ENCODE measurements at regions not wholly inside any gene's neighbourhood (a gene's known extent, or its start where the extent isn't known, plus 50 kb on each side); places are given as distances from the start of the nearest gene placed in this dataset.

- DNase-seq = peak; percentile 34
- no CpG with 5 or more reads among the region's 1 CpG for WGBS (ENCODE audit: extremely low coverage, insufficient read length, low lambda C conversion rate)
- H3K27me3 ChIP-seq (ENCODE audit: insufficient read depth, low read length) = no peaks in the 10 kb centered on the region
- H2BK15ac ChIP-seq (ENCODE audit: low read depth, low read length) = no peak overlapping the region
- H3T11ph ChIP-seq (ENCODE audit: low read length) = no peak overlapping the region
- no peaks in the 10 kb centered on the region; the same call in 1 of the 2 replicates for H3K4me1 ChIP-seq (ENCODE audit: insufficient read depth, low read length)
- H3K18ac ChIP-seq (ENCODE audit: insufficient read length, low read depth, low read length) = no peak overlapping the region
- H2AK5ac ChIP-seq (ENCODE audit: insufficient read length, low read length) = no peak overlapping the region
- peaks cover 7 to 11% of the 10 kb centered on the region in 2 experiments for H3K9me3 Mint-ChIP-seq
- no peak overlapping the region for H2BK5ac ChIP-seq (ENCODE audit: insufficient read length, low read length)
- H4K8ac ChIP-seq (replicated peaks; ENCODE audit: insufficient read length, low read depth, low read length) = no peak overlapping the region
- no peak overlapping the region for H4K91ac ChIP-seq (ENCODE audit: insufficient read length, low read depth, low read length)
- no peak overlapping the region for H3K14ac ChIP-seq (ENCODE audit: insufficient read depth, low read length)
- no peak overlapping the region for H3K27ac ChIP-seq (ENCODE audit: insufficient read length, low read depth, low read length)
- no peak overlapping the region for H4K5ac ChIP-seq (ENCODE audit: insufficient read length, low read depth, low read length)
- H3K27me3 Mint-ChIP-seq (ENCODE audit: low read depth) = no peaks in the 10 kb centered on the region
- H3K4me3 Mint-ChIP-seq = no peak overlapping the region
- no peaks in the 10 kb centered on the region for H3K79me2 ChIP-seq (ENCODE audit: insufficient read depth, low read length)
- no peak overlapping the region for H3K4ac ChIP-seq (ENCODE audit: low read depth, low read length)
- no peak overlapping the region for H3K4me2 ChIP-seq (ENCODE audit: insufficient read depth, insufficient read length, low read length)
- peaks cover 0 to 16% (median 3%) of the 10 kb centered on the region in 3 experiments for H3K36me3 Mint-ChIP-seq (ENCODE audit: insufficient read depth in 1 of 3, low read depth in 3 of 3)
- peak overlapping the region; percentile 48 for H2AFZ ChIP-seq (ENCODE audit: low read length)
- no peaks in the 10 kb centered on the region for H3K23me2 ChIP-seq (ENCODE audit: insufficient read length, low read depth, low read length, poor library complexity, severe bottlenecking)
- H2BK20ac ChIP-seq (ENCODE audit: low read depth, low read length, poor library complexity, severe bottlenecking) = no peak overlapping the region
- H3K9me3 ChIP-seq (ENCODE audit: control insufficient read depth, low read depth, low read length) = no peaks in the 10 kb centered on the region
- H2BK12ac ChIP-seq (ENCODE audit: insufficient read length, low read depth, low read length) = no peak overlapping the region
- no peak overlapping the region for H3K9ac ChIP-seq (ENCODE audit: extremely low read depth, insufficient read length, low read length)
- H3K79me1 ChIP-seq (ENCODE audit: insufficient read depth, low read depth, low read length, poor library complexity, severe bottlenecking) = no peaks in the 10 kb centered on the region
- no peak overlapping the region for H3K27ac Mint-ChIP-seq
- no peak overlapping the region for H3K23ac ChIP-seq (ENCODE audit: insufficient read length, low read depth, low read length)
- no peaks in the 10 kb centered on the region for H4K20me1 ChIP-seq (ENCODE audit: control insufficient read depth, insufficient read depth, insufficient read length)
- TF ChIP-seq CTCF (conservative IDR thresholded peaks at IDR 0.05) = no peak
- peaks cover 6 to 8% of the 10 kb centered on the region in 2 experiments for H3K4me1 Mint-ChIP-seq
- no peak overlapping the region for H2BK120ac ChIP-seq (ENCODE audit: low read depth, low read length, poor library complexity, severe bottlenecking)
- H3K56ac ChIP-seq (ENCODE audit: insufficient read length, low read depth, low read length) = no peak overlapping the region
Measured at GRCh38 chr1:60727552-60727951, 354.8 kb upstream of the NFIA start.
